MM.1S (cell line): ENCODE measurements at regions not wholly inside any gene's neighbourhood (a gene's known extent, or its start where the extent isn't known, plus 50 kb on each side); places are given as distances from the start of the nearest gene placed in this dataset.

Experiments used
- CTCF ChIP-seq: fragments of 300-600 bp; sonication (generic); IDR thresholded peaks from 2 replicates; pipeline ENCODE4 v1.5.1; 2016; ENCODE audit warnings: antibody characterized with exemption, low read length, mixed read lengths
- EZH2 ChIP-seq: fragments of 300-600 bp; sonication (generic); optimal IDR thresholded peaks from 2 replicates; pipeline ENCODE3; 2017; ENCODE audit warnings: low read depth, mild to moderate bottlenecking, antibody characterized with exemption, low read length, mixed read lengths
- EZH2phosphoT487 ChIP-seq: fragments of 300-600 bp; sonication (generic); IDR thresholded peaks from 2 replicates; pipeline ENCODE4 v1.6.1; 2018; ENCODE audit warnings: antibody characterized with exemption, low read length

GRCh38 chr14:26204366-26204727 is 393.5 kb downstream of the NOVA1 start:
- TF ChIP-seq CTCF (no peak), EZH2 (no peak), EZH2phosphoT487 (no peak)
